ENCODE measurements at regions not wholly inside any gene's neighbourhood (a gene's known extent, or its start where the extent isn't known, plus 50 kb on each side); places are given as distances from the start of the nearest gene placed in this dataset.

DNA sequence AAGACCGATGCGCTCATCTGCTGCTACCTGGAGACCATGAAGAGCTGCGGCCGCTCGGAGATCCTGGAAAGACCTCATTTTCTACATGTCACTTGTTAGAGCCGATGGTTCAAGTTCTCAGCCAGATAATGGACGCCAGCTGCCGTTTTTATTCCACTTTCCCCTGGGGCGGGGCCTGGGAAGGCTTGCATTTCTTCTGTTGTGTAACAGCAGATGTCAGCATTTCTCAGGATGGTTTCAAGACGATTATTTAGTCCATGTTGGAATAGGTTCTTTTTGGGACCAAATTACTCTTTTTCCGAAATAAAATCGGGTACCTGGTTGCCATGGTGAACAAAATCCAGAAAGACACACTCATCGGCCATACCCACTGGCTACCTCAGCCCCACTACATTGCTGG is 1418.3 kb downstream of the CDH11 start:
- DNase-seq (no peak), ATAC-seq (replicated peaks) (no peak)
- Mint-ChIP-seq H3K4me3 (no peak overlapping the region), H3K36me3 (no peaks in the 10 kb centered on the region), H3K4me1 (no peaks in the 10 kb centered on the region), H3K27ac (no peak overlapping the region), H3K27me3 (no peaks in the 10 kb centered on the region), H3K9me3 (peaks cover 0 to 6% of the 10 kb centered on the region in 2 donors)

DNA sequence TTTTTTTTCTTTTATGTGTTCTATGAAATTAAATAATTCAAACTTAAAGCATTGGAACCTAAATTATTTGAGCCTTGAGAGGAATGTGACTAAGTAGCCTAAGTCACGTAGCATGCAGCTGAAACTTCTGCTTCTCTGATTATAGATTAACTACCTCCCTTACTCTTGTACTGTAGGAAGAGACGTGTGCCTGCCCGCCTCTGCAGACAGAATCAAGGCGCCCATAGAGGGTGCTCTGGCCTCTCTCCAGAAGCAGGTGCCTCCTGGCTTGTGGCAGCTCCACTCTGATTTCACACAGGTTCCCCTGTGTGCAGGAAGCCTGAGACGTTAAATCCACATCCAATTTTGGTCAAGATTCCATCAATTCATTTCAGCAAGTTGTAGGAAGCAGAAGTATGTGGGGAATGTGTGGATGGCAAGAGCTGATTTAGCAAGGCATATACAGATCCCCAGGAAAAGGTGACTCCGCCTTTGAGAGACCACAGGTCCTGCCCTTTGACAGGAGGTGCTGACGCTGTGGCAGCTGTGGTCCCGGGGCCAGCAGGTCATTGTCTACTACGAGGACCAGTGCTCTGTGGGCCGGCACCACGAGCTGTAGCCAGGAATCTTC is 1418.8 kb downstream of the CDH11 start:
- H3K4me1 Mint-ChIP-seq = no peaks in the 10 kb centered on the region
- H3K4me3 Mint-ChIP-seq = no peak overlapping the region
- H3K36me3 Mint-ChIP-seq = no peaks in the 10 kb centered on the region
- no peak for DNase-seq
- no peak for ATAC-seq (replicated peaks)
- H3K9me3 Mint-ChIP-seq = peaks cover 0 to 6% of the 10 kb centered on the region in 2 donors
- H3K27me3 Mint-ChIP-seq = no peaks in the 10 kb centered on the region
- H3K27ac Mint-ChIP-seq = no peak overlapping the region

DNA sequence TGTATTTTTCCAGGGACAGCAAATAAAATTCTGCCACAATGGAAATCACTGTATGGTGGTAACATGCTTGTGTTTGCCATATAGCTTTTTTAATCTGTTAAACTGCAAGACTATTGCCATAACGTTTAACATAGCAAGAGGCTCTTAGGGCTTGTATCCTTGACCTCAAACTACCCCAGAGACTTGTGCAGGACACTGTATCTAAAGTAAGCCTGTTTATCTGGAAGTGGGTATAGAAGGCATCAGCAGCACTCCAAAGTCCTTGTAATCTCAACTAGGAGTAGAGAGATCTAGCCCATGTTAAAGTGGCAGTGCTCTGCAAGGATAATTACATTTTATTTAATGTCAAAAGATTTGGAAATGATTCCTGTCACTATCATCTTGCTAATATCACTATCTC is 1424.1 kb downstream of the CDH11 start:
- Mint-ChIP-seq H3K27ac (no peak overlapping the region), H3K4me1 (no peaks in the 10 kb centered on the region), H3K27me3 (no peaks in the 10 kb centered on the region), H3K9me3 (peaks cover 0 to 7% of the 10 kb centered on the region in 2 donors), H3K36me3 (peaks cover 0 to 1% of the 10 kb centered on the region in 2 donors), H3K4me3 (no peak overlapping the region)
- no peak for ATAC-seq (replicated peaks)
- no peak for DNase-seq

DNA sequence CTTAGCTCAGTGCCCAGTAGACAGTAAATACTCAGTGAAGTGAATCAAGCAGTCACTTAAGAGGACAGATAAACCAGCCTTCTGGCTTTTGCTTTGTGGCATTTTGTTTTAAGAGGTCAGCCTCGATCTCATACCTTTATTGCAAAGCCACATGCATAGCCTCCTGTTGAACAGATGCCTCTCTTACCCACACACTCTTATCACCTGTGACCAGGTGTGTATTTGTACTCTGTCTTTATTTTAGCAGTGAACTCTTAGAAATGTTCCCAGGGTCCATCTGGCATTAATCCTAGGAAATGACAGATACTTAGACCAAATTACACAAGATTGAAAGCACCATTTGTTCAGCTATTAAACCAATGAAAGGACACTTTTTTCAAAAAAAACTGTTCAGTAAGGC is 1426.5 kb downstream of the CDH11 start:
- no peaks in the 10 kb centered on the region for H3K4me1 Mint-ChIP-seq
- peaks cover 0 to 1% of the 10 kb centered on the region in 2 donors for H3K36me3 Mint-ChIP-seq
- no peak overlapping the region for H3K4me3 Mint-ChIP-seq
- H3K27ac Mint-ChIP-seq = no peak overlapping the region
- no peak for DNase-seq
- peaks cover 0 to 4% of the 10 kb centered on the region in 2 donors for H3K9me3 Mint-ChIP-seq
- no peak for ATAC-seq (replicated peaks)
- H3K27me3 Mint-ChIP-seq = no peaks in the 10 kb centered on the region

DNA sequence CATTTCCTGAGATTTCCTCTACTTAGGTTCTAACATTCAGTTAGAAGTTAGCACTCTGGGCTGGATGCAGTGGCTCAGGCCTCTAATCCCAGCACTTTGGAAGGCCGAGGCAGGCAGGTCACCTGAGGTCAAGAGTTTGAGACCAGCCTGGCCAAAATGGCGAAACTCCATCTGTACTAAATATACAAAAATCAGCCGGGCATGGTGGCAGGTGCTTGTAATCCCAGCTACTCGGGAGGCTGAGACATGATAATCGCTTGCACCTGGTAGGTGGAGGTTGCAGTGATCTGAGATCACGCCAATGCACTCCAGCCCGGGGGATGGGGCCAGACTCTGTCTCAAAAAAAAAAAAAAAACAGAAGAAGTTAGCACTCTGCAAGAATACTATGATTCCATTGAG is 1430.9 kb downstream of the CDH11 start:
- ATAC-seq (replicated peaks) (no peak), DNase-seq (no peak)
- Mint-ChIP-seq H3K27me3 (no peaks in the 10 kb centered on the region), H3K9me3 (peaks cover 0 to 10% of the 10 kb centered on the region in 2 donors), H3K36me3 (peaks cover 0 to 1% of the 10 kb centered on the region in 2 donors), H3K4me1 (no peaks in the 10 kb centered on the region), H3K27ac (no peak overlapping the region), H3K4me3 (no peak overlapping the region)

DNA sequence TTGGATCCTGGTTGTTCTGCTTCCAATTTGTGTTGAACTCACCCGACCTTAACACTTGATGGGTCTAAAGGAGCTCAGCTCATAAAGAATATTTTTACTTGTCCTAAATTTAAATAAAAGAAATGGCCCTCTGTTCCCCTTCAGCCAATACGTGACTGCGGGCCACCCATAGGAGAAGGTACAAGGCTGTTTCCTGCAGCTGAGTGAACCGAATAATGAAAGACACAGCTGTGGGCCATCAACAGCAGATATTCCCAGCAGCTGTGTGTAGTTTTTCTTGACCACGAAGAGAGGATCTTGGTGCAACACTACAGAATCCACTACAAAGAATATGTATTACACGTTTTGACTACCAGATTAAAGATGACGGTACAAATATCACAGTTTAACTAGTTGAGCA is 1431.6 kb downstream of the CDH11 start:
- Mint-ChIP-seq H3K9me3 (peaks cover 0 to 10% of the 10 kb centered on the region in 2 donors), H3K4me3 (no peak overlapping the region), H3K36me3 (peaks cover 0 to 1% of the 10 kb centered on the region in 2 donors), H3K4me1 (no peaks in the 10 kb centered on the region), H3K27me3 (no peaks in the 10 kb centered on the region), H3K27ac (no peak overlapping the region)
- no peak for DNase-seq
- no peak for ATAC-seq (replicated peaks)

DNA sequence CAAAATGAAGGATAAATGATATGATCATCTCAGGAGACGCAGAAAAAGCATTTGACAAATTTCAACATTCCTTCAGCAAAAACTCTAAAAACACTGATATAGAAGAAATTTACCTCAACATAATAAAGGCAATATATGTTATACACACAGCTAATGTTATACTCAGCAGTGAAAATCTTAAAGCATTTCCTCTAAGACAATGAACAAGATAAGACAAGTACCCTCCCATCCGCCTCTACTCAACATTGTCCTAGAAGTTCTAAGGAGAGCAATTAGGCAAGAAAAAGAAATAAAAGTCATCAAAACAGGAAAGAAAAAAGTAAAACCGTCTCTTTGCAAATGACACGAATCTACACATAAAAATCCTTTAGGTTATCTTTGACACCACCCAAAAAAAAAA is 1432.8 kb downstream of the CDH11 start:
- no peaks in the 10 kb centered on the region for H3K27me3 Mint-ChIP-seq
- no peak overlapping the region for H3K27ac Mint-ChIP-seq
- peaks cover 5 to 8% of the 10 kb centered on the region in 2 donors for H3K9me3 Mint-ChIP-seq
- no peak overlapping the region for H3K4me3 Mint-ChIP-seq
- DNase-seq = no peak
- no peak for ATAC-seq (replicated peaks)
- no peaks in the 10 kb centered on the region for H3K36me3 Mint-ChIP-seq
- H3K4me1 Mint-ChIP-seq = no peaks in the 10 kb centered on the region

DNA sequence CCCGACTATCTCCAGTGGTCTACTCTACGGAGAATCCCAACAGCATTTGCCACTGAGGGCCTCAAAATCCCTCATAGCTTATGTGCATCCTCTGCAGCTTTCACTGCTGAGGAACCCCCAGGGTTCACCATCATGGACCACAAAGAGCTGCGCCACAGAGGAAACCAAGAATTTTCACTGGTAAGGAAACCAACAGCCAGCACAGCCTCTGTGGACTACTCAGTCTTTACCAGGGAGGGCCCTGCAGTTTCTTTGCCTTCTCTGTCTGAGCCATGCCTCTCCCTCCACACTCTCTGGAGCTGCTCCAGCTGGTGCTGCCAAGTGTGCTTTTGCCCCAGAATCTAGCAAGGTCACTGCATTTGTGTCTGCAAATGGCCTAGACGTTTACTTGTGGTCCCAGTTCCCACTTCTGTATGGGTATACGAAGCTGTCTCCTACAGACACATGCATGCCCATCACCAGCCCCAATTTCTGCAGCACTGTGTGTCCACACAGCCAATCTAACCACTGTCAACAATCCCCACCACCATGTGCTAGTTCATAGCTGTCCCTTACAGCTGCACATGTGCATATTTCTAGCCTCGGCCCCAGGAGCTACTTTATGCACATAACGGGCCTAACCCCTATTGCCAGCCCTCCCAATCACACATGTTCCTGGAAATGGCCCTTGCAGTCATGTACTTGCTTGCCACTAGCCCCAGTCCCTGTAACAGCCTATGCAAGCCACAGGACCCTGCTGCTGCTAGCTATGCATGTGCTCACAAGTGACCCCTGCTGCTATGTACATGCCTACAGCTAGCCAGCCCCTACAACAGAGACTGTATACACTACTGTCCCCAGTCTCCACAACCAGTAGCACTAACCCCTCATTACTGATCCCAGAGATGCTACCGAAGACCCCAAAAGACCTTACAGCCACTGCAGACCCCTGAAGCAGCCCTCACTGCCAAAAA is 1437.4 kb downstream of the CDH11 start:
- Mint-ChIP-seq H3K27me3 (no peaks in the 10 kb centered on the region), H3K4me3 (no peak overlapping the region), H3K4me1 (no peaks in the 10 kb centered on the region), H3K27ac (no peak overlapping the region), H3K36me3 (no peaks in the 10 kb centered on the region), H3K9me3 (peaks cover 5% of the 10 kb centered on the region in 2 donors)
- DNase-seq = no peak
- peak in 1 of 2 donors; percentile 25 for ATAC-seq (replicated peaks)

DNA sequence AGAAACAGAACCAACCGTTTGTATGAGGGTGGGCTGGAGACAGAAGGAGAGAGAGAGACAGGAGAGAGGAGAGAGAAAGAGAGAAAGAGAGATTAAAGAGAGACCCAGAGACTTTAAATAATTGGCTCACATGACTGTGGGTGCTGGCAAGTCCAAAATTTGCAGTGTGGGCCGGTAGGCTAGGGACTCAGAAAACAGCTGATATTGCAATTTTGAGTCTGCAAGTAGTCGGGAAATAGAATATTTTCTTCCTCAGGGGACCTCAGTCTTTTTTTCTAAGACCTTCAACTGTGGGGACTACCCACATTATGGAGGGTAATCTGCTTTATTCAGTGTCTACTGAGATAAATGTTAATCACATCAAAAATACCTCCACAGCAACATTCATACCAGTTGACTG is 1439.0 kb downstream of the CDH11 start:
- Mint-ChIP-seq H3K36me3 (no peaks in the 10 kb centered on the region), H3K4me3 (no peak overlapping the region), H3K27me3 (no peaks in the 10 kb centered on the region), H3K27ac (no peak overlapping the region), H3K9me3 (peaks cover 4 to 10% of the 10 kb centered on the region in 2 donors), H3K4me1 (no peaks in the 10 kb centered on the region)
- DNase-seq = no peak
- ATAC-seq (replicated peaks) = no peak

DNA sequence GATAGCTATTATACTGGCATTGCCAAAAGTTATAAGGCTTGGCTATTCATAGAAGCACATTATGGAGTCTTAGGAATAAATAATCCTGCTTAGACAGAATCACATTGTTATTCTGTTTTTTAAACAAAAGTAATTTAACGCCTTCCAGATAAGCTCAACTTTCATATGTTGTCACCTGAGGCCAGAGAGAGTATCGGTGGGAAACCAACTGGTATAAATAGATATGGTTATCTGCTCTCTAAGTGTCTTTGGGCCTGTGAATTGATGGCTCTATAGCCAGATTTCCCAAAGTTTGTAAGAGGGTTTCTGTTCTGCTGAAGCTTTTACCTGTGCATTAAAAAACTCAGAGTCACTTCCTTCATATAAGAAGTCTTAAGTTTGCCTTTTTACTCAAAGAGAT is 1449.4 kb downstream of the CDH11 start:
- ATAC-seq (replicated peaks) (no peak), DNase-seq (no peak)
- Mint-ChIP-seq H3K9me3 (peaks cover 0 to 8% of the 10 kb centered on the region in 2 donors), H3K36me3 (no peaks in the 10 kb centered on the region), H3K4me3 (no peak overlapping the region), H3K27me3 (no peaks in the 10 kb centered on the region), H3K27ac (no peak overlapping the region), H3K4me1 (no peaks in the 10 kb centered on the region)

DNA sequence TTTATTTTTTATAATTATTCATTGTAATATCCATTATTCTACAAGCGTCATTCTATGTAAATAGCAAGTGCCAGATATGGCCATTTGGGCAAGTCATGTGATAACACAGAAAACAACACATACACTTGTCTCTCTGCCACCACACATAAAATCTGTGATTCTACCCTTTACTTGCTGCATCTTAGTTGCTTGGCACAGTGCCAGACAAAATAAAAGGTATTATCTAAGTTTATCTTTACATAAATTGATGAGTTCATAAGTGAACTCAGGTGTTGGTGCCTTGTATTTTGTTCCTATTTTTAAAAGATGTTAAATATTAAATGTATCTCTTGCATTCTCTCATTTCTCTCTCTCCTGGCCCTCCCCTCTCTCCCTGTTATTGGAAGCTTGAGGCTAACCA is 1458.7 kb downstream of the CDH11 start:
- Mint-ChIP-seq H3K27ac (no peak overlapping the region), H3K4me1 (no peaks in the 10 kb centered on the region), H3K36me3 (peaks cover 0 to 2% of the 10 kb centered on the region in 2 donors), H3K4me3 (no peak overlapping the region), H3K9me3 (peaks cover 3 to 9% of the 10 kb centered on the region in 2 donors), H3K27me3 (no peaks in the 10 kb centered on the region)
- no peak for ATAC-seq (replicated peaks)
- DNase-seq = no peak

DNA sequence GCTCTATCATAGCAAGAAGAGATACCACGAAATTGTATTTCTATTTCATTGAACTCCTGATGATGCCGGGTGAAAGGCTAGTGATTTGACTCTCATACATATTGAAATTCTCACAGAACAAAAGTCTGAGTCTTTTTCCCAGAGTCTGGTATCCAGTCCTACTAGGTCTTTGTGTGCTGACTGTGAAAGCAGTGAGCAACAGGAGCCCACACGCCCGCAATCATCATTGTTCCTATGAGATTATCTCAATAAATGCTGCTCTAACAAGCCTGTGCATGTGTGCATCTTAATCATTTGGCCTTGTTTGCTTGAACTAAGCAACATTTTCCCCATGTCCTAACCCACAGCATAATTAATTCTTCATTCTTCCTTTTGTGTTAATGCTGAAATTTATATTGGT is 1466.0 kb downstream of the CDH11 start:
- H3K4me1 Mint-ChIP-seq = no peaks in the 10 kb centered on the region
- H3K9me3 Mint-ChIP-seq = peaks cover 0 to 2% of the 10 kb centered on the region in 2 donors
- DNase-seq (no peak), ATAC-seq (replicated peaks) (no peak)
- H3K27me3 Mint-ChIP-seq = no peaks in the 10 kb centered on the region
- no peaks in the 10 kb centered on the region for H3K36me3 Mint-ChIP-seq
- no peak overlapping the region for H3K27ac Mint-ChIP-seq
- H3K4me3 Mint-ChIP-seq = no peak overlapping the region

DNA sequence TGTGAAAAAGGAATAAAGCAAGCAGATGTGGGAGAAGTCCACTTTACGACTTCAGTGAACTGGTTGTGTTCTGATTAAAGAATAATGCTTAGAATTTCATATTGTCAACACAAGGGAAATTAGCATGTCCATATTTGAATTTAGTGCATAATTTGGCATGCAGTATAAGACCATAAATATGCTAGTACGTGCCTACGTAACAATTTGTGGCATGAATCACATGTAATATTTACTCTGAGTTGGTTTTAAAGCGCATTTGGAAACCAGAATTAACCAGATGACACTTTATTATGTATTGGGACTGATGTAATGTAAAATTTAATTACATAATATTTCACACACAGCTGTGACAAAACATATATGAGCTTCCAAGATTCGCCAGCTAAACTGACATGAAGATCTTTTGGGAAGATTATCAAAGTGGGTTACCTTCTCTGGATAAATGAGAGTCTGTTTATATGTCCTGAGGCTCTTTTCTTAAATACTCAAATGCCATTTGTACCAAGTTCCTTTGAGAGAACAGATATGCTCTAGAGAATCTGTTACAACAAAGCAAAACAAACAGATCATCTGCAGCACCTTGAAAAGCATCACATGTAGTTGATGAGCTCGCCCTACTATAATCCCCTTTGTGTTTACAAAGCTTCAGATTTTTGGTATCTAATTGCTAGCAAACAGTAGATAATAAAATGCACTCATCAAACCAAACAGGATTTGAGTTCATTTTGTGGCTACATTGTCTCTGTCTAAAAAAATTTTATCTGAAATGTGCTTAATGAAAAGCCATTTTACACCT is 1468.6 kb downstream of the CDH11 start:
- no peaks in the 10 kb centered on the region for H3K4me1 Mint-ChIP-seq
- H3K36me3 Mint-ChIP-seq = no peaks in the 10 kb centered on the region
- DNase-seq = no peak
- H3K4me3 Mint-ChIP-seq = no peak overlapping the region
- no peak for ATAC-seq (replicated peaks)
- H3K9me3 Mint-ChIP-seq = peaks cover 2 to 4% of the 10 kb centered on the region in 2 donors
- H3K27ac Mint-ChIP-seq = no peak overlapping the region
- H3K27me3 Mint-ChIP-seq = no peaks in the 10 kb centered on the region

DNA sequence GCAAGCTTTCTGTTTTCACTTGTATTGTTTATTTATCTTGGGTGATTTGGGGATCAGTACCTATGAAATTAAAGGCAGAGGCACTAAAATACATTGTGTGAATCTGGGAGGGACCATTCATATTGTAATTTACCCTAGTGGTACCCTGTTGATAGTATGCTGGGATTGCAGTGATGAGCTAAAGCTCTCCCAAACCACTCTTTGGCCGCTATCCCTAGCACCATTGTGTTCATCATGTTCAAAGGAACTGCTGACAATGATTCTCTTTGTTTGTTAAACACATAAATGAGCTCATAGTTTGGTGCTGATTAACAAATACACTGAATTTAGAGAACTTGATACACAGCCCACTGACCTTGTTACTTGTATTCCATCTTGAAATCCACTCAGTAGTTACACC is 1469.8 kb downstream of the CDH11 start:
- DNase-seq (no peak), ATAC-seq (replicated peaks) (no peak)
- Mint-ChIP-seq H3K9me3 (peaks cover 2 to 4% of the 10 kb centered on the region in 2 donors), H3K27me3 (no peaks in the 10 kb centered on the region), H3K4me3 (no peak overlapping the region), H3K4me1 (no peaks in the 10 kb centered on the region), H3K36me3 (no peaks in the 10 kb centered on the region), H3K27ac (no peak overlapping the region)
